HFF-Myc (cell line): ENCODE measurements at regions not wholly inside any gene's neighbourhood (a gene's known extent, or its start where the extent isn't known, plus 50 kb on each side); places are given as distances from the start of the nearest gene placed in this dataset.
"Not testable (repeated sequence)": the region's sequence is repeated elsewhere in the genome, so short reads cannot be mapped to it uniquely, and the experiment has no call there.

Experiments used
- DNase-seq: peaks from one replicate; pipeline ENCODE4 v3.0.0-alpha.2; 2011; ENCODE audit warnings: low read depth; ENCODE audit errors: extremely low read depth
- H3K4me3 ChIP-seq: replicated peaks from 2 replicates; pipeline ENCODE4 v1.5.1; 2011; ENCODE audit warnings: low read depth, mild to moderate bottlenecking, control low read depth, low read length
- CTCF ChIP-seq: IDR thresholded peaks from 2 replicates; pipeline ENCODE4 v1.5.1; 2012; ENCODE audit warnings: mild to moderate bottlenecking, low read depth, low read length, control low read depth; ENCODE audit errors: missing control alignments

GRCh38 chr10:126749015-126749655, 78.6 kb upstream of the C10orf90 start:
- TF ChIP-seq CTCF, result peak; percentile 84
- H3K4me3 ChIP-seq, result no peak overlapping the region
- DNase-seq, result peak; percentile 47

- no peak for TF ChIP-seq CTCF
- no peak for DNase-seq
- no peak overlapping the region for H3K4me3 ChIP-seq
These were observed 84.5 kb upstream of the C10orf90 start for GRCh38 chr10:126754966-126755365.

- no peak overlapping the region for H3K4me3 ChIP-seq
- DNase-seq, result no peak
- TF ChIP-seq CTCF, result no peak
These were observed 88.4 kb upstream of the C10orf90 start for GRCh38 chr10:126758867-126759266.

- no peak for DNase-seq
- no peak overlapping the region for H3K4me3 ChIP-seq
- no peak for TF ChIP-seq CTCF
These were observed 89.0 kb upstream of the C10orf90 start for GRCh38 chr10:126759531-126759930.

GRCh38 chr10:126766646-126767045, 96.2 kb upstream of the C10orf90 start:
- H3K4me3 ChIP-seq, DNase-seq: not testable (repeated sequence)

- no peak for DNase-seq
- TF ChIP-seq CTCF, result no peak
- H3K4me3 ChIP-seq, result no peak overlapping the region
These were observed 100.3 kb upstream of the C10orf90 start for GRCh38 chr10:126770809-126771208.

- no peak overlapping the region for H3K4me3 ChIP-seq
- TF ChIP-seq CTCF, result no peak
- DNase-seq, result no peak
These were observed 105.7 kb upstream of the C10orf90 start for GRCh38 chr10:126776168-126776567.
